ENCODE measurements at regions not wholly inside any gene's neighbourhood (a gene's known extent, or its start where the extent isn't known, plus 50 kb on each side); places are given as distances from the start of the nearest gene placed in this dataset.

DNA sequence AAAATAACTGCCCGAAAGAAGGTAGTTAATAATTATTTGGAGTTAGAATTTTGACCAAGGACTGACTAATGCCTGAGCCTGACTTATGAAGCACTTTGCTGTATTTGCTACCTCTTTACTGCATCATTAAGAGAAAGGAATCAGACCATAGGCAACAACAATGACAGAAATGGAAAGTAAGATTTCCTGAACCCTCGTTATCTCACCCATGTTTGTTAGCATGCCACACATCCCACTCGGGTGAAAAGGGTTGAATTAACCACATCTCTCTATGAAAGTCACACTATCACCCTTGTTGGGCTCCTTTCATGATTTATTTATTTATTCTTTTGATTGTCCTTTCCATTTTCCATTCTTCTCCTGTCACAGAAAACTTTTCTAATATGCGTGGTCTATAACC is 59.6 kb downstream of the OLIG3 start:
- no peak for DNase-seq (ENCODE audit: low read depth in 2 of 2)

DNA sequence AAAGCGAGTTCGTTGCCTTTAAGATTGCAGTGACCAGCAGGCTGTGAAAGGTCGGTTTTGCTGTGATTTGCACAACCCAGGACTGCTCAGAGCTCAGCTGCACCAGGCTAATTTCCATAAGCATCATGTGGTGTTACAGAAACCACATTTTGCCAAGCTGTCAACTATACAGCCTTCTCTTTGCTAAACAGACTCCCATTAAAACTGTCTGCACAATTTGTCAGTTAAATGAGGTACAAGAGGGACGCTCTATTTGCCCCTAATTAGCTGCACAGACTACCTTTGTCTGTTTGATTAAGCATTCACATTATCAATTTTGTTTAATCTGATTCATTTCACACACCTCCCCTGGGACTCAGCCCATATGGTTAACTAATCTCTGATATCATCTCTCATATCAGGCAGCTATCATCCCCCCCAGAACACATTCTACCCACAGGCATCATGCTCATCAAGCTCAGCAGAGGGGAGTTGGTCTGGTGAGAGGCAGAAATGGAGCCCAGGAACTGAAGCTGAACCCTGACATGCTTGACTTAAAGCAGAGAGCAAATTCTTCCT is 62.1 kb downstream of the OLIG3 start:
- no peak for DNase-seq (ENCODE audit: low read depth in 2 of 2)

DNA sequence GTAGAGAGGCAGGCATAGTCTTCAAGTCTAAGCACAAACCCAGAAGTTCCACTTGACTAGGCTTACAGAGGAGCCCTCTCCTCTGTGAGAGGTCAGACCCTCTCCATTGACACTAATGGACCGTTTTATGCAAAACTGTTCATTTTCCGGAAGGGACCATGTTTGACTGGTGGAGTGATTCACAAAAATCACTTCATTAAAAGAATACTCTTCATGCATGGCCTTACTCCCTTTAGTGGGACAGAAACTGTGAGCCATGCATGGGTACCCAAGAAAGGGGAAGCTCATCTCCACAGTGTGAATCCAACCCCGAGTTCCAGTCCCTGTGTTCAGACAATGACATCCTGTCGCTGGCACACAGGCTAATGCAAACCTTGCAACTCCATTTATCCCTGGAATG is 63.2 kb downstream of the OLIG3 start:
- DNase-seq (ENCODE audit: low read depth in 2 of 2) = no peak

DNA sequence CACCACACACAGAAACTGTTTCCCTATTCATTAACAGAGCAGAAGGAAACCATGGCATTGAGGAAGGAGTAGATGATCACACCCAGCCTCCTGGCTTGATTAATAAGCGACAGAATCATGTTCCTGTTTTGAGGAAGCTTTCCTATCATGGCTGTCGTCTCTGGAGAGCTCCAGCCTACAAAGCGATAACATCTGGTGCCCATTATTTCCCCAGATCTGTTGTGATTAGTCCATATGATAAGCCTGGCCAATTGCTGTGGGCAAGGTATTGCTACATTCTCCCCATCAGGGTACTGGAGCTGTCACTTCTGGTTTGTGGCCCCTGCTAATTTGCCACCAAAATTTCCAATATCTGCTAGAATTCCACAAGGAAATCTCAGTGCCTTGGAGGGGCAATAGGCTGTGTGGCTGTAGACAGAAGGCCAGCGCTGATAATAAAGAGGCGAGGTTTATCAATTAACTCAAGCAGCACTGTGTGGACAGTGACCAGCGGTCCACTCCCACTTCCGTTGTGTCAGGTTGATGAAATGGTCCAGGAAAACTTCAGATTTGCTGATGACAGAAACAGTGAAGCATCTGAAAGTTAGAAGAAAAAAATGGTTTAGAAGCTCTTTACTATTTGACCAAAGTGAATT is 66.4 kb downstream of the OLIG3 start:
- DNase-seq (ENCODE audit: low read depth in 2 of 2) = no peak

DNA sequence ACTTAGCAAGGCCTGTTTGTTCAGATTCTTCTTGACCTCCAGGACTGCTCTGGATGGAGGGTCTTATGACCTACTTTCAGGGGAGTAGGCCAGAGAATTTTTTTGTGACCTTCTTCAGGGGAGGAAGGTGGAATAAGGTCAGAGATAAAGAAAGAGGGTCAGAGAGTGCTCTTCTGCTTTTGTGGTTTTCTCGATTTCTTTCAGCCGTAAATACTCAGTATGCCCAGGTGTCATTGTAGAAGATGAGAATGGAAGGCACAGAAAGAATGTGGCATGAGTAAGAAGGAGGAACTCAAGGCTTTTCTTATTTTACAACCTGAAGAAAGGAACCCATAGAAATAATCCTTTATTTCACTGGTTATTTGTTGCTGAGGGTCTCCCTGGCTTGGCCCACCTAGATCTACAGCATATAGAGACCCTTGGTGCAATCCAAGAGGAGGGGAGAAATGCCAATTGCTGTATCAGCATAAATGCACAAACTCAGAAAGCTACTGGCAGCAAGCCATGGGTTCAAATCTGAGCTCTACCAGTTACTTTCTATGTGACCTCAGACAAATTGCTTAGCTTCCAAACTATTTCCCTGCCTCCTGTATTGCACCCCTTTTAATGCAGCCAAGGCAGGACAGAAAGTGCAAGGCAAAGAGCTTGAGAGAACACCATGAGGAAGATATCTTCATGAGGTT is 68.0 kb downstream of the OLIG3 start:
- no peak for DNase-seq (ENCODE audit: low read depth in 2 of 2)

DNA sequence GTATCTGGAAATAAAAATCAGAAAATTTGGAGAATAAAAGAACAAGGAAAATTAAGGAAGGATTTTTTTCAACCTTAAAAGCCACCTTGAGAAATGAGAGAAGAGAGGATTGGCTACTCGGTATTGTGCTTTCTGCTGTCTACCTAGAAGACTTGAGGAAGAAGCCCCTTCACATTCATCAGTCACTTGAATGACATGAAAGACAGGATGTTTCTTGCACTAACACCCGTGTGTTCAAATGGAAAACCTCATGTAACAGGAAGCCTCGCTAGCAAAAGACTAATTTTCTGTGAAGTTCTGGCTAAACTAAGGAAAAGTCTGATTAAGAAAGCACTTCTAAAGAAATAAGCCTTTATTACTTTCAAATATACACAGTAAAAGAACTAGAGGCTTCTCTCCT is 69.9 kb downstream of the OLIG3 start:
- DNase-seq (ENCODE audit: low read depth in 2 of 2) = no peak

DNA sequence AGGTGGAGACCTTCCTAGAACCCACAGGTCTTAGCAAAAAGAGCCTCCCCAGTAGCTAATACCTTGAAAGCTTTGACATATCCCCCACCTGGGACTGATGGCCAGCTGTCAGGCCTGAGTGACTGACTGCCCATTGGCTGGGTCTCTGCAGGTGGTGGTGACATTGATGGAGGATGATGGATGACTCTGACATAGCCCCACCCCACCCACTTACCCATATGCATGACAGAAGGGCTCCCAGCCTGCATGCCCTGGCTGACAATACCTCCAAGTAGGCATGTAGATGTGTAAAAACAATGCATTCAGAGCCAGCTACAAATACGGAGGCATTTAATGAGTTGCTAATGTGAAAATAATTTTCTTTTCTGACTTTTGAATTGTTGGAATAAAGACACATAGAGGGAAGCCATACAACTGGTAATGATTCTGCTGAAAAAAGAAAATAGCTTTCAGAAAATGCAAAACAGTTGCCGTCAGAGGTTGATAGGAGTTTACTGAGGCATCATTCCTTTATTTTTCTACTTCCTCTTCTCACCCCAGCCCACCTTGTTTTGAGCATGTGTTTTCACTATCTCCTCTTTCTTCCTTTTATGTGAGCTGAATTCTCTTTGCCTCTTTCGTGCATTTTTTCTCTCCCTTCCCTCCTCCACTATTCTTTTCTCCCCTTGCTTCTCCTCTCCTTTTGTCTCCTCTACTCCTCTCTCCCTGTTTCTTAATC is 70.6 kb downstream of the OLIG3 start:
- DNase-seq (ENCODE audit: low read depth in 2 of 2) = no peak

DNA sequence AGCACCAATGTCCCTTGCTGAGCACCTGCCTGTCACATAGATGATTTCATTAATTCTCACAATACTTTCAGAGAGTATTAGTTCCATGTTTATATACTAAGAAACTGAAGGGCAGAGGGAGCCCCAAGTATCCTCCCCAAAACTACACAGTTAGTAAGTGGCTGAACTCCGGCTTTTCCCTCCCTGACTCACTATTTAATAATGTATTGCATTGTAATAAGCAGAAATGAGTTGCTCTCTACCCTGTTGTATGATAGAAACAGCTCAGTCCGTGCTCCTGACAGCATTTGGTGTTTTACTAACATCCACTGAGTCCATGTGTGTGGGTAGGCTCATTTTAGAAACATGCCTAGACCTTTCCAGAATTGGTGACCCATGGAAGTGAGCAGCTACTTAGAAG is 76.8 kb downstream of the OLIG3 start:
- DNase-seq (ENCODE audit: low read depth in 2 of 2) = no peak

DNA sequence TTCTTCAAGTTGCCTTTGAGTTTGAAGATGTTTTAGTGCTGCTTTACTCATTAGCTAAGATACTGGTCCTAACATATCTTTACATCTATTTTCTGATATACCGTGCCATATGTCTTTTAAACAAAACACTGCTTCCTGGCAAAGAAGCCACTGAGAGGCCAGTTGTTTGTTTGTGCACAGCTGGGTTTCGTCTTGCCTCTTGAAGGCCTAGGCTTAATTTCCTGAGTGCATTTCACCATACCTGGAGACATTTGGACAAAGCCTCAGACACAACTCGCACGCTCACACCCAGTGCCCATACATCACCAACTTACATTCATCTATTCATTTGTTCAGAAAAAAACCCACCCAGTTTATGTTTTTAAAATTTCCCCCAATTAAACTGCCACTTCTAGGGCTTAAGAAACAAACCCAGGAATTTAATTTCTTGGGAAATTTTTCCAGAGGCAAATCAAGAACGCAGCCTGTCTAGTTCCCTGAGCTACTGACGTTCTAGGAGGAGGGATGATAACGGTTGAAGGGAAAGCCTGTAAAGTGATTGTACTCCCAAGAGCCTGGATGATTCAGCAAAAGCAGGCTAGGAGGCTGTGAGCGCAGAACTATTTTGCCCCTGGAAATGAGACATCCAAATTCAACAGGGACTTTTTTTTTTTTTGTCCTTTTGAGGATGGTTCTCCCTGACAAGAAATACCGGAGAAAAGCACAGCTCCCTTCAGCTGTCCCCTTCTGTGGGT is 77.7 kb downstream of the OLIG3 start:
- DNase-seq (ENCODE audit: low read depth in 2 of 2) = no peak

DNA sequence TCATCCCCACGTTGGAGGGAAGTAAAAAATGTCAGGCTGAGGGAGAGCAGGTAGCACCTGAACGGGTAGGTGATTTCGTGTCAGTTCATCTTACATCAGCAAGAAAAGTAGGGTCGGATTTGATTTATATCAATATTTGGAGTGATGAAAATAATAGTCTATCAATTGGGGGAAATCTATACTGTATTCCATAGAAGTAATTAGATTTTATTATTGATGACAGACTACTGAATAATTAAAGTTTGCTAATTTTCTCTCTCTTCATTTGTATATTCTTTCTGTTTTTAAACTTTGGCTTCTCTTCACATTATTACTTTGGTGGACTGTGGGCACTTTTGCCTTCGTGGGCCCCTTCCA is 78.4 kb downstream of the OLIG3 start:
- DNase-seq (ENCODE audit: low read depth in 2 of 2) = no peak

DNA sequence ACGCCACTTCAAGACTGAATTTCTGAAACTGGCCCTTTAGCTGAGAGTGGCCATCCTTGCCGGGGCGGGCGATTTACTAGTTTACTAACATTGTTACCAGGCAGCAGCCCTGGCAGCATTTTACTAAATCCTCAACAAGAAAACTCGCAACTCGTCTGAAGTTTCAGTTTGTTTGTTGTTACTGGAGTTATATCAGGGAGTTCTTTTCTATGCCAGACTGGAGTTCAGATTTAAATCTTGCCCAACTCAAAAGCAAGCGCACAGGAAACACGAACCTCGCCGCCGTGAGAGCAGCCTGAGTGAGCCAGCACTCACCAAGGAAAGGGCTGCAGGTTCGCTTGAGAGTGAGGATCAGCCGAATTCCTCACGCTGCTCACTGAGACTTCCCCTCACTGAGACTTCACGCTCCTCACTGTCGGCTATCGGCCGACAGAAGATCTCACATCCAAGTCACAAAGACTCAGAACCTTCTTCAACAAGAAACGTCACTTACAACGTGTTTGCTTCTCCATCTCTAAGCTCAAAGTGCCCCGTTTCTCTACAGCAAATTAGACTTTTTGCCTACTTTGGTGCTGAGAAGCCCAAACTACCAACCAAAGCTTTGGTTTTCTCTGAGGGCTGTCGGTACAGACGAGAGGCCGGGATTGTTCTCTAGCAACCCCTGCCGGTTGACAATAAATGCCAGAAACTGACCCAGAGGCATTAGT is 78.9 kb downstream of the OLIG3 start:
- peak; percentile 35 to 39 for DNase-seq (ENCODE audit: low read depth in 2 of 2)

DNA sequence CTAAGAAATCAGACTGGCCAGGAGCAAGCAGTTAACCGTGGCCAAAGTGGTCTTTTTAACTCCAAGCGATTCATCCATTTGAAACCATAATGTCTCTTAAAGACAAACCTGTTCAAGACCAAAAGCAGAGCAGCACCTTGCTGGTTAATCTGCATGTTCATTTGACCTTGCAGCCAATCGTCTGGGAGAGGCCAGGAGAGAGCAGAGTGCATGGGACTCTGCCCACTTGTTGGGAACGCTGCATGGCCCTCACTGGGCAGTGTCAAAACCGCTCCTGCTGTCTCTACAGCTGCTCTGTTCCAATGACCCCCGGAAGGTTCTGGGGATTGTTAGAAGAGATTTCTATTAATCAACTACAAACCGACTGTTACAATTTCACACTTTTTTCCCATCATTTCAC is 79.6 kb downstream of the OLIG3 start:
- DNase-seq (ENCODE audit: low read depth in 2 of 2) = no peak

DNA sequence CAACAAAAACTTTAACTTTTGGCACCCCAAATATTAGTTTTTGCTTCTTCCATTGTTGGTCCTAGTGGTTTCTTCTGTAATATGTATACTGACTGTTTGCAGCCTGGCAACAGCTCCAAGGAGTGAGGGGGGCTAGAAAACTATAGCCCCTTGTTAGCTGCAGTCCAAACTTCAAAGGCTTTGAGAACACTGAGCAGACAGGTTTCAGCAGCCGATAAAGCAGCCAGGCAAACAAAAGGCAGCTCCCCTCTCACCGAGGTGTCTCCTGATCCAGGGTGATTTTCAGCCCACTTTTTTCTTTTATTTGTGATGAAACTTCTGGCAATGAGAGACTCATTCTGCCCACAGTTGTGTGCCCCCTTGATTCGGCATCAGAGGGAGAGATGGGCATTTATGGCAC is 80.7 kb downstream of the OLIG3 start:
- DNase-seq (ENCODE audit: low read depth in 2 of 2) = no peak

DNA sequence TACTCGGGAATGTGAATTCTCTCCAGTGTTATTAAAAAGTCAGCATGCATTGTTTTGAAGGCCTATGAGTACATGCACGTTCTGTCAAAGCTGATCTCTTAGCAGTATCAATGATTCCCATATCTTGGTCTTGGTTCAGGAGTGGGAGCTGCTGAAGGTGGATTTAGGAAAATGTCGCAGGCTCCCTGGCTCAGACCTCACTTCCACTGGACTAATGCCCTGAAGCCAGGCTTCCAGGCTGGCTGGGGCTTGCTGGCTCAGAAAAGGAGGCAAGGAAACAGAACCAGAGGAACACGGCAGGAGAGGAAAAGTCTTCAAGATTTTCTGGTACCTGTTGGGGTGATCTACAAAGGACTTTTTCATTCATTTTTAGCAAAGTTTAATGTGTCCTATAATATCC is 81.6 kb downstream of the OLIG3 start:
- DNase-seq (ENCODE audit: low read depth in 2 of 2) = no peak

DNA sequence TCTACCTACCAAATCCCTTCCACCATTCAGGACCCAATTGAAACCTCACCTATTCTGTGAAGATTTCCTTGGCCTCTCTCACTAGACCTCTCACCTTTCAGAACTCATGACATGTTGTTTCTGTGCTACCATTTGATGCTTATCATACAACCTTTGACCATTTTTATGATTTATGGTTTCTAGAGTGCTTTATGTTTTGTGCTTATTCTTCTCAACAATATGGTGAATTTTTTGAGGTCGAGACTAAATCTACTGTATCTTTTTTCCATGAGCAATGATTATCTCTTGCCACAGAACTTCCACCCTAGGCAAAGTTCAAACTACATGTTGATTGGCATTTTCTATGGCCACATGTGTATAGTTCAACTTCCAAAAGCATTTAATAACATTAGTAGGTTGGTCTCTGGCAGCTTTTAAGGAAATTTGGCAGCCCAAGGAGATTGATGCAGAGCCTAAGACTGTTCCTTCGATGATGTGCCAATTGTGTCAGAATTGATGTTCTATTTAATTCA is 84.9 kb downstream of the OLIG3 start:
- no peak for DNase-seq (ENCODE audit: low read depth in 2 of 2)

DNA sequence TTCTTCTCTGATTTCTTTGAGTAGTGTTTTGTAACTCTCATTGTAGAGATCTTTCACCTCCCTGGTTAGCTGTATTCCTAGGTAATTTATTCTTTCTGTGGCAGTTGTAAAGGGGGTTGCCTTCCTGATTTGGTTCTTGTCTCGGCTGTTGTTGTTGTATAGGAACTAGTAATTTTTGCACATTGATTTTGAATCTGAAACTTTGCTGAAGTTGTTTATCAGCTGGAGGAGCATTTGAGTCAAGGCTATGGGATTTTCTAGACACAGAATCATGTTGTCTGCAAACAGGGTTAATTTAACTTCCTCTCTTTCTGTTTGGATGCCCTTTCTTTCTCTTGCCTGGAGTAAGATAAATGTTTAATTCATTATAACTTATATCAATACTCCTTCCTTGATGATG is 86.4 kb downstream of the OLIG3 start:
- no peak for DNase-seq (ENCODE audit: low read depth in 2 of 2)

DNA sequence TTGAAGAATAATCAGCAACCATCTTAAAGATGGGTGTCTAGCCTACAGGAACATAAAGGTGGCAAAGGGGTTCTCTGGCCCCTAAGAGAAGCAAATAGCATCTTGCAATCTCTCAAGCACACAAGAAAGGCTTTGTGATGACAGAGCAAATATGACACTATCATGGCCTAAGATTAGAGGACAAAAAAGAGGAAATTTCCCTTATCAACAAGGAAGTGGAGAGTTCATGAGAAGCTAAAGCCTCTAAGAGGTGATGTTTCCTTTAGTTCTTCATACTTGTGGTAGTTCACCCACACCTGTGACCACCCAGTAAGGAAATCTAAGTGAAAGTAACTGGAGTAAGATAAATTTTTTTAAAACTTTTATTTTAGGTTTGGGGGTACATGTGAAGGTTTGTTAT is 88.4 kb downstream of the OLIG3 start:
- DNase-seq (ENCODE audit: low read depth in 2 of 2) = no peak

DNA sequence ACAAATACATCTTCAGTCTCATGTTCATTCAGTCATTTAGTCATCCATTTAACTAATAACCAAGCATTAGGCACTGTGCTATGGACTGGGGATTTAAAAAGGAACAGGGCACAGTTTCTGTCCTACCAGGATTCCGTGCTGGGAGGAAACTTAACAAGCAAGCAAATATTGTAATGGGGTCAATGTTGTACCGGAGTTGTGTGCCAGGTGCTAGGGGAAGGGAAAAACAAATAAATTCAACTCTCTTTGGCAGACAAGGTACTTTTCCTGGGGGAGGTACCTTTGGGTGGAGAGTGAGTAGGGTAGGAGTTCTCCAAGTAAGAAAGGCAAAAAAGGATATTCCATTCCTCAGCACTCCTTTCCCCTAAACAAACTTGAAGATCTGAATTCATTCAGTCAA is 90.3 kb downstream of the OLIG3 start:
- DNase-seq (ENCODE audit: low read depth in 2 of 2) = no peak

DNA sequence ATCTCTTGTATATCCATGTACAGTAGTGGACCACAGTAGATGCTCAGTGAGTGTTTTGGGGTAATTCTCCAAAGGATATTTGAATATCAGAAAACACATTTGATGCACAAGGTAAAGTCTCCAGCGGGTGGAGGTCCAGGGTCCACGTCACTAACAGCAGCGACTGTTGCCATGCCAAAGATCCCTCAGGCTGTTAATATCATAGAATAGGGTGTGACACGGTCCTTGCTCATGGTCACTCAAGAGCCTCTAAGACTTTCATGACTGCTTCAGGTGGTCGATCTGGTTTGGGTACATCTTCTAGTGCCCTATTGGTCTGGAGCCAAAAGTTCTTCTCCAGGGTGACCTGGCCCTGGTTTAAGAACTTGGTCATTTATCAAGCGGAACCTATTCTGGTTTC is 90.8 kb downstream of the OLIG3 start:
- DNase-seq (ENCODE audit: low read depth in 2 of 2) = no peak

DNA sequence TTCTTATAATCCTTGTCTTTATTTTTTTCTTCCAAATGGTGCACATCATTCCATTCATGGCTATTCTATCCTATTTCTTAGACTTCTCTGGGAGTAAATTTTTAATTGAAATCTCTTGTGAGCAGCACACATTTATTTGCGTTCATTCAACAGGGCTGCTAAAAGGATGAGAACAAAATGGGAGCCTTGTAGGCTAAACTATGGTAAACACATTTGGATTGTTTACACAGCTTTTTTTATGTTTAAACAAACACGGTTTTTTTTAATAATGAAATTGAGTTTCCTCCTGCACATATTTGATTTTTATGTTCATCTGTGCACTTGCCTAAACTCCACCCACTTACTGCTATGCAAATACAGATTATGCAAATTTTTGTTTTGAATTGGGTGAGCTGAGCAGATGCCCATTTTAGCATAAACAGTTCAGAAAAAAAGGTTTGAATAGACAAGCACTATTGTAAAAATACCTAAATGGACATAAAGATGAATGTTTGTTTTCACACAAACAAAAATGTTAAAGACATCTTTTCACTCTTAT is 92.0 kb downstream of the OLIG3 start:
- DNase-seq (ENCODE audit: low read depth in 2 of 2) = no peak

DNA sequence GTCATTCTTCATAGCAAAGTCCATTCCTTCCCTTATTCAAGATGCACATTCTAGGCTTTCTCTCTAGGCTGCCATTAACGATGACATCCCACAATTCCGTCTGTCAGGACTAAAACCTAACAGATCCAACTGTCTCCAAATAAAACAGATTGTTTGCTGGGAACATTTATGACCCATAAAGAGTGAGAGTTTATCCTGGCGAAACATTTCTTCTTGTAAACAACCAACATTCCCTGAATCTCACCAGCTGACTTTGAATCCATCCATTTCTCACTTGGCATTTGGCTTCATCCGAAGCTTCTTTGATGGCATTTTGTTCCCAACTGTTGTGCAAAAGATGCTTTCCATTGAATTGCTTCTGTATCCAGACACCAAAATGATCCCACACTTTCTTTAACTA is 93.1 kb downstream of the OLIG3 start:
- no peak for DNase-seq (ENCODE audit: low read depth in 2 of 2)

All from activated CD8-positive, alpha-beta memory T cell treated with anti-CD3 and anti-CD28 coated beads for 4 hours (primary cell).